SU-DHL-6 (cell line): ENCODE measurements at regions not wholly inside any gene's neighbourhood (a gene's known extent, or its start where the extent isn't known, plus 50 kb on each side); places are given as distances from the start of the nearest gene placed in this dataset.

Experiments
- EZH2phosphoT487 ChIP-seq: fragments of 200-600 bp; sonication (generic), shearing (Covaris generic); conservative IDR thresholded peaks from 2 replicates; pipeline ENCODE4 v1.6.1; 2018; ENCODE audit warnings: mild to moderate bottlenecking, antibody characterized with exemption, low read length, moderate library complexity, mixed read lengths
- TF ChIP-seq, protein P1 (sequence below): fragments of 200-600 bp; sonication (generic); IDR thresholded peaks from one replicate; pipeline ENCODE4 v1.5.1; 2017; ENCODE audit warnings: antibody characterized with exemption, mild to moderate bottlenecking, low read length, moderate library complexity; ENCODE audit not compliant: insufficient read depth, poor library complexity, severe bottlenecking

DNA sequence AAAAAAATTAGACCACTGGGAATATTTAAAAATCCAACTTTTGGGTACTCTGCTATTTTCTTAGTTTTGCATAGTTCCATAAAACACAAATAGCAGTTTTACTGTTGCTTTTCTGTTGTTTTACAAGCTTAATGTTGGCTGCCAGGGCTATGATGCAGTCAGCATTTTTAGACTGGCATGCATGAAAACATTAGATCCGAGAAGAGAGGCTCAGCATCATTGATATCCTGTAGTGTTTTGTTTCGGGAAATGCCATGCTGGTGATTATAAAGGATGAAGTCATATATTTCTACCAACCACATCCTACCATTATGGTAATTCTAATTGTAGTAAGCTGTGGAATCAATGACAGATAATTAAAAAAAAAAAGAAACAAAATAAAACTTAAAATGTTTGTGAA lies 104.6 kb downstream of the MBL2 start:
- TF ChIP-seq, protein P1, sequence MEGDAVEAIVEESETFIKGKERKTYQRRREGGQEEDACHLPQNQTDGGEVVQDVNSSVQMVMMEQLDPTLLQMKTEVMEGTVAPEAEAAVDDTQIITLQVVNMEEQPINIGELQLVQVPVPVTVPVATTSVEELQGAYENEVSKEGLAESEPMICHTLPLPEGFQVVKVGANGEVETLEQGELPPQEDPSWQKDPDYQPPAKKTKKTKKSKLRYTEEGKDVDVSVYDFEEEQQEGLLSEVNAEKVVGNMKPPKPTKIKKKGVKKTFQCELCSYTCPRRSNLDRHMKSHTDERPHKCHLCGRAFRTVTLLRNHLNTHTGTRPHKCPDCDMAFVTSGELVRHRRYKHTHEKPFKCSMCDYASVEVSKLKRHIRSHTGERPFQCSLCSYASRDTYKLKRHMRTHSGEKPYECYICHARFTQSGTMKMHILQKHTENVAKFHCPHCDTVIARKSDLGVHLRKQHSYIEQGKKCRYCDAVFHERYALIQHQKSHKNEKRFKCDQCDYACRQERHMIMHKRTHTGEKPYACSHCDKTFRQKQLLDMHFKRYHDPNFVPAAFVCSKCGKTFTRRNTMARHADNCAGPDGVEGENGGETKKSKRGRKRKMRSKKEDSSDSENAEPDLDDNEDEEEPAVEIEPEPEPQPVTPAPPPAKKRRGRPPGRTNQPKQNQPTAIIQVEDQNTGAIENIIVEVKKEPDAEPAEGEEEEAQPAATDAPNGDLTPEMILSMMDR, result no peak
- TF ChIP-seq EZH2phosphoT487, result no peak
